Panc1 (cell line): ENCODE measurements at regions not wholly inside any gene's neighbourhood (a gene's known extent, or its start where the extent isn't known, plus 50 kb on each side); places are given as distances from the start of the nearest gene placed in this dataset.

Experiments
- ATAC-seq: fragments of 200-7000 bp; cut with Tn5 transposase; 2 replicates; pipeline ENCODE4 v1.9.1; 2020; ENCODE audit warnings: mild to moderate bottlenecking, moderate library complexity
- BruUV-seq: library from RNA; stranded (reverse); fragments of 400-500 nt; replicated peaks from 2 replicates; lab custom pipeline; 2021; lab: Mats Ljungman, UMichigan
- CTCF ChIA-PET: fragments of 300-600 bp; sonication (Branson Sonifier 250); formaldehyde crosslinking; loops from one replicate; lab custom pipeline; 2022; ENCODE audit warnings: antibody characterized with exemption; lab: Charles Lee
- POLR2A ChIA-PET: fragments of 300-600 bp; sonication (Branson Sonifier 250); formaldehyde crosslinking; loops from one replicate; lab custom pipeline; 2022; ENCODE audit warnings: antibody characterized with exemption; lab: Charles Lee
- DNase-seq: peaks from one replicate; pipeline ENCODE4 v3.0.0-alpha.2; 2010; ENCODE audit warnings: low read depth, low spot score
- H3K27ac ChIP-seq: 2 replicates; pipeline ENCODE4 v1.5.1; 2011; ENCODE audit warnings: mild to moderate bottlenecking, low read length, inconsistent platforms
- H3K27me3 ChIP-seq: fragments of 200-500 bp; sonication (Bioruptor generic); 2 replicates; pipeline ENCODE4 v1.6.0; 2014; ENCODE audit warnings: low read length, inconsistent platforms; ENCODE audit not compliant: control insufficient read depth, insufficient read depth
- H3K36me3 ChIP-seq: fragments of 200-500 bp; sonication (Bioruptor generic); 2 replicates; pipeline ENCODE4 v1.5.1; 2014; ENCODE audit warnings: inconsistent platforms, mild to moderate bottlenecking, low read length, moderate library complexity; ENCODE audit not compliant: control insufficient read depth, insufficient read depth
- H3K4me1 ChIP-seq: 2 replicates; pipeline ENCODE4 v1.5.1; 2011; ENCODE audit warnings: inconsistent platforms, mild to moderate bottlenecking, low read length, moderate library complexity; ENCODE audit not compliant: control insufficient read depth, insufficient read depth
- H3K4me3 ChIP-seq, 2 experiments: 2 replicates each; pipeline ENCODE4 v1.5.1; 2011 to 2012; ENCODE audit warnings: low read depth in 2 of 2, low read length in 2 of 2, mild to moderate bottlenecking in 2 of 2, inconsistent platforms in 1 of 2, moderate library complexity in 1 of 2
- H3K9me3 ChIP-seq: fragments of 200-500 bp; sonication (Bioruptor generic); 2 replicates; pipeline ENCODE4 v1.5.1; 2014; ENCODE audit warnings: low read depth, mild to moderate bottlenecking, inconsistent platforms, low read length, moderate library complexity; ENCODE audit not compliant: control insufficient read depth, insufficient read depth
- CTCF ChIP-seq: fragments of 450-650 bp; IDR thresholded peaks from 2 replicates; pipeline ENCODE4 v1.5.1; 2017; ENCODE audit warnings: mild to moderate bottlenecking
- POLR2AphosphoS5 ChIP-seq: IDR thresholded peaks from 2 replicates; pipeline ENCODE4 v1.6.1; 2012; ENCODE audit warnings: mild to moderate bottlenecking, low read depth, low read length, moderate library complexity
- REST ChIP-seq, 2 experiments: IDR thresholded peaks; 2 replicates each; pipeline ENCODE4 v1.6.1; 2011 to 2012; ENCODE audit warnings: low read depth in 2 of 2, control low read depth in 1 of 2, low read length in 1 of 2, mild to moderate bottlenecking in 1 of 2, moderate library complexity in 1 of 2; ENCODE audit not compliant: insufficient read depth in 1 of 2
- SIN3A ChIP-seq: IDR thresholded peaks from 2 replicates; pipeline ENCODE4 v1.6.1; 2012; ENCODE audit warnings: low read depth, mild to moderate bottlenecking, low read length, moderate library complexity, borderline replicate concordance; ENCODE audit not compliant: insufficient read depth
- TCF7L2 ChIP-seq: IDR thresholded peaks from 2 replicates; pipeline ENCODE4 v1.6.1; 2011; ENCODE audit warnings: mild to moderate bottlenecking, low read depth, low read length, inconsistent platforms
- in situ Hi-C: cut with HindIII; loops from 2 replicates; pipeline ENCODE4 v1.10.0; 2016; ENCODE audit warnings: low sequenced_read_pairs, low pct_unique_long_range_greater_than_20kb
- intact Hi-C: fragments of 100-400 bp; cut with micrococcal nuclease; formaldehyde crosslinking; loops from one replicate; pipeline ENCODE4 v1.10.0; 2022; ENCODE audit not compliant: unreplicated experiment

- ATAC-seq (no peak), DNase-seq (no peak)
- Histone ChIP-seq H3K36me3 (no peaks in the 10 kb centered on the region), H3K4me3 (no peak overlapping the region), H3K9me3 (no peaks in the 10 kb centered on the region), H3K4me1 (no peaks in the 10 kb centered on the region), H3K27me3 (no peaks in the 10 kb centered on the region), H3K27ac (no peak overlapping the region)
- ChIA-PET POLR2A (no interaction called here), CTCF (no interaction called here)
- in situ Hi-C loops (no loop called here), intact Hi-C loops (no loop called here)
- no TSS peak for BruUV-seq
- no peak for TF ChIP-seq TCF7L2
- TF ChIP-seq CTCF = no peak
- no peak for TF ChIP-seq SIN3A
- TF ChIP-seq REST (IDR thresholded peaks at IDR 0.05; ENCODE audit: insufficient read depth in 1 of 2, low read depth in 2 of 2, low read length in 1 of 2) = no peak
- TF ChIP-seq POLR2AphosphoS5 = no peak
These were observed 305.8 kb upstream of the SMARCA2 start for GRCh38 chr9:1709347-1709746.

GRCh38 chr9:1712861-1713450 is 302.2 kb upstream of the SMARCA2 start:
- POLR2A ChIA-PET = no interaction called here
- Histone ChIP-seq H3K4me3 (no peak overlapping the region), H3K9me3 (no peaks in the 10 kb centered on the region), H3K27ac (no peak overlapping the region), H3K4me1 (no peaks in the 10 kb centered on the region), H3K36me3 (no peaks in the 10 kb centered on the region), H3K27me3 (no peaks in the 10 kb centered on the region)
- CTCF ChIA-PET = no interaction called here
- BruUV-seq = no TSS peak
- intact Hi-C loops = no loop called here
- in situ Hi-C loops = no loop called here
- no peak for DNase-seq
- TF ChIP-seq POLR2AphosphoS5 (no peak), REST (IDR thresholded peaks at IDR 0.05; ENCODE audit: insufficient read depth in 1 of 2, low read depth in 2 of 2, low read length in 1 of 2) (no peak), SIN3A (no peak), TCF7L2 (no peak), CTCF (no peak)
- ATAC-seq = no peak
